Suppressor macrophage treated with lipopolysaccharide for 1 hour (primary cell): ENCODE measurements at regions not wholly inside any gene's neighbourhood (a gene's known extent, or its start where the extent isn't known, plus 50 kb on each side); places are given as distances from the start of the nearest gene placed in this dataset.

Experiments used
- DNase-seq, 3 donors: peaks; one replicate each; pipeline ENCODE4 v3.0.0-alpha.2; 2020 to 2022

- no peak for DNase-seq
These were observed 229.0 kb downstream of the SOX11 start for GRCh38 chr2:5921081-5921642.

GRCh38 chr2:5923957-5924945 lies 232.1 kb downstream of the SOX11 start:
- no peak for DNase-seq

GRCh38 chr2:5925604-5926003 lies 233.4 kb downstream of the SOX11 start:
- no peak for DNase-seq

GRCh38 chr2:5926871-5927512 lies 234.8 kb downstream of the SOX11 start:
- DNase-seq = no peak

GRCh38 chr2:5932556-5933469 lies 240.6 kb downstream of the SOX11 start:
- DNase-seq = no peak

- DNase-seq = no peak
These were observed 241.5 kb downstream of the SOX11 start for GRCh38 chr2:5933669-5934068.

GRCh38 chr2:5937321-5937720 lies 245.1 kb downstream of the SOX11 start:
- no peak for DNase-seq

GRCh38 chr2:5937851-5938565 lies 245.8 kb downstream of the SOX11 start:
- DNase-seq = no peak

GRCh38 chr2:5938566-5938896 lies 246.3 kb downstream of the SOX11 start:
- DNase-seq = no peak

GRCh38 chr2:5939553-5939952 lies 247.4 kb downstream of the SOX11 start:
- DNase-seq = no peak

- DNase-seq = no peak
These were observed 248.7 kb downstream of the SOX11 start for GRCh38 chr2:5940596-5941535.

- no peak for DNase-seq
These were observed 250.0 kb downstream of the SOX11 start for GRCh38 chr2:5942204-5942603.

- no peak for DNase-seq
These were observed 253.6 kb downstream of the SOX11 start for GRCh38 chr2:5945742-5946141.

- DNase-seq = no peak
These were observed 254.3 kb downstream of the SOX11 start for GRCh38 chr2:5946225-5947115.

GRCh38 chr2:5950736-5951135 lies 258.6 kb downstream of the SOX11 start:
- DNase-seq = no peak

GRCh38 chr2:5951471-5951870 lies 259.3 kb downstream of the SOX11 start:
- DNase-seq = no peak

GRCh38 chr2:5953525-5953924 lies 261.3 kb downstream of the SOX11 start:
- no peak for DNase-seq

GRCh38 chr2:5954509-5954908 lies 262.3 kb downstream of the SOX11 start:
- no peak for DNase-seq

GRCh38 chr2:5955921-5956320 lies 263.7 kb downstream of the SOX11 start:
- no peak for DNase-seq
